HL-60 (cell line): ENCODE measurements at regions not wholly inside any gene's neighbourhood (a gene's known extent, or its start where the extent isn't known, plus 50 kb on each side); places are given as distances from the start of the nearest gene placed in this dataset.

Experiments used
- DNase-seq, 2 experiments: peaks; one replicate each; pipeline ENCODE4 v3.0.0-alpha.2; 2010 to 2020; ENCODE audit warnings: low read depth in 1 of 2, low spot score in 1 of 2
- H3K27ac ChIP-seq: fragments of 250-450 bp; sonication (Bioruptor Pico); replicated peaks from 2 replicates; pipeline ENCODE4 v1.5.1; 2020; ENCODE audit warnings: mild to moderate bottlenecking, moderate library complexity
- H3K27me3 ChIP-seq: fragments of 250-450 bp; sonication (Bioruptor Pico); 2 replicates; pipeline ENCODE4 v1.5.1; 2021; ENCODE audit warnings: mild to moderate bottlenecking, moderate library complexity; ENCODE audit not compliant: insufficient read depth, poor library complexity, severe bottlenecking
- H3K4me3 ChIP-seq: replicated peaks from 2 replicates; pipeline ENCODE4 v1.5.1; 2011; ENCODE audit warnings: mild to moderate bottlenecking, control low read depth, low read length; ENCODE audit not compliant: insufficient read depth
- CTCF ChIP-seq: IDR thresholded peaks from one replicate; pipeline ENCODE4 v1.5.1; 2011; ENCODE audit warnings: low read length, control low read depth, inconsistent platforms; ENCODE audit not compliant: insufficient read depth
- GABPA ChIP-seq: IDR thresholded peaks from 2 replicates; pipeline ENCODE4 v1.6.1; 2012; ENCODE audit warnings: low read depth
- POLR2AphosphoS5 ChIP-seq: IDR thresholded peaks from 2 replicates; pipeline ENCODE4 v1.6.1; 2012; ENCODE audit warnings: low read depth
- REST ChIP-seq: IDR thresholded peaks from 2 replicates; pipeline ENCODE4 v1.6.1; 2012; ENCODE audit warnings: low read depth; ENCODE audit not compliant: insufficient replicate concordance
- SPI1 ChIP-seq: IDR thresholded peaks from 2 replicates; pipeline ENCODE4 v1.6.1; 2012; ENCODE audit warnings: low read depth, mild to moderate bottlenecking, borderline replicate concordance

- Histone ChIP-seq H3K4me3 (no peak overlapping the region), H3K27ac (no peak overlapping the region), H3K27me3 (no peaks in the 10 kb centered on the region)
- peak; percentile 95 for TF ChIP-seq CTCF
- TF ChIP-seq GABPA, result no peak
- peak; percentile 55 to 66 for DNase-seq
Measured at GRCh38 chr22:23385678-23386631, 194.1 kb downstream of the IGLL1 start.

- TF ChIP-seq POLR2AphosphoS5 (no peak), SPI1 (no peak), CTCF (no peak), GABPA (no peak), REST (no peak)
- no peak for DNase-seq
Measured at GRCh38 chr22:23384923-23385677, 195.0 kb downstream of the IGLL1 start.

GRCh38 chr22:23384431-23384830 is 195.7 kb downstream of the IGLL1 start:
- no peaks in the 10 kb centered on the region for H3K27me3 ChIP-seq
- H3K27ac ChIP-seq, result no peak overlapping the region
- no peak for DNase-seq
- TF ChIP-seq CTCF (no peak), GABPA (no peak), SPI1 (no peak), POLR2AphosphoS5 (no peak), REST (no peak)
- no peak overlapping the region for H3K4me3 ChIP-seq

More at GRCh38 chr22:23384923-23385677, 195.0 kb downstream of the IGLL1 start:
- H3K4me3 ChIP-seq, result no peak overlapping the region
- no peaks in the 10 kb centered on the region for H3K27me3 ChIP-seq
- no peak overlapping the region for H3K27ac ChIP-seq
